K562 (cell line): ENCODE measurements at regions not wholly inside any gene's neighbourhood (a gene's known extent, or its start where the extent isn't known, plus 50 kb on each side); places are given as distances from the start of the nearest gene placed in this dataset.

Source experiments
- ATAC-seq: fragments of 200-7000 bp; cut with Tn5 transposase; 3 replicates; pipeline ENCODE4 v1.9.1; 2020; ENCODE audit warnings: moderate library complexity
- BruUV-seq: library from RNA; stranded (reverse); fragments of 400-500 nt; replicated peaks from 2 replicates; lab custom pipeline; 2021; lab: Mats Ljungman, UMichigan
- CTCF ChIA-PET: fragments of 300-600 bp; formaldehyde crosslinking; extraction: SDS; loops from one replicate; lab custom pipeline; 2021; ENCODE audit warnings: low intra/inter-chr PET ratio; lab: Yijun Ruan, JAX
- POLR2A ChIA-PET: fragments of 300-600, 350-650 bp; sonication (Branson Sonifier 250); formaldehyde crosslinking; extraction: SDS; loops from one replicate; lab custom pipeline; 2021; ENCODE audit warnings: antibody characterized with exemption, inconsistent platforms; lab: Yijun Ruan, JAX
- DNase-seq, 4 experiments: peaks; one replicate each; pipeline versions ENCODE4 v3.0.0 to v3.0.0-alpha.2; 2011 to 2018; ENCODE audit warnings: low spot score in 3 of 4, mixed read lengths in 3 of 4; ENCODE audit errors: extremely low read depth in 1 of 4
- FAIRE-seq: peaks from 2 replicates; lab custom pipeline; 2011; peaks lifted over from hg19 to GRCh38; lab: Jason Lieb, UNC
- H2AFZ ChIP-seq: 2 replicates; pipeline ENCODE4 v1.6.0; 2011; ENCODE audit warnings: low read depth, low read length, control low read depth, inconsistent platforms
- H3K27ac ChIP-seq: fragments of 200-600 bp; 3 replicates; pipeline ENCODE4 v1.8.0; 2011; ENCODE audit warnings: low read depth, mild to moderate bottlenecking, control low read depth, inconsistent platforms, low read length, moderate library complexity, mixed read lengths; ENCODE audit errors: extremely low read depth
- H3K27me3 ChIP-seq, 2 experiments: fragments of 300-600 bp in 1 of 2; 2 replicates in 1 of 2; 3 replicates in 1 of 2; pipeline versions ENCODE4 v1.6.0 to v1.8.0; 2011; ENCODE audit warnings: inconsistent platforms in 2 of 2, low read length in 2 of 2, mild to moderate bottlenecking in 1 of 2, mixed read lengths in 1 of 2, moderate library complexity in 1 of 2; ENCODE audit not compliant: control insufficient read depth in 2 of 2, insufficient read depth in 2 of 2
- H3K36me3 ChIP-seq: fragments of 300-600 bp; 3 replicates; pipeline ENCODE4 v1.8.0; 2011; ENCODE audit warnings: mild to moderate bottlenecking, low read length, inconsistent platforms; ENCODE audit not compliant: control insufficient read depth, insufficient read depth
- H3K4me1 ChIP-seq, 2 experiments: fragments of 200-600 bp in 1 of 2; replicated peaks in 1 of 2; 2 replicates in 1 of 2; 3 replicates in 1 of 2; pipeline versions ENCODE4 v1.5.1 to v1.8.0; 2011; ENCODE audit warnings: inconsistent platforms in 2 of 2, low read length in 2 of 2, mild to moderate bottlenecking in 1 of 2, mixed read lengths in 1 of 2, moderate library complexity in 1 of 2; ENCODE audit not compliant: control insufficient read depth in 2 of 2, insufficient read depth in 2 of 2
- H3K4me2 ChIP-seq: 2 replicates; pipeline ENCODE4 v1.6.1; 2011; ENCODE audit warnings: low read length, control low read depth, inconsistent platforms, mixed read lengths; ENCODE audit not compliant: insufficient read depth
- H3K4me3 ChIP-seq: fragments of 200-600 bp; sonication (generic), shearing (Covaris generic); 2 replicates; pipeline ENCODE4 v1.5.1; 2016; ENCODE audit warnings: control low read depth, inconsistent platforms
- H3K79me2 ChIP-seq: fragments of 200-600 bp; 3 replicates; pipeline ENCODE4 v1.8.0; 2011; ENCODE audit warnings: low read length, inconsistent platforms; ENCODE audit not compliant: control insufficient read depth, insufficient read depth
- H3K9ac ChIP-seq, 2 experiments: 2 replicates each; pipeline versions ENCODE4 v1.6.0 to v1.6.1; 2011; ENCODE audit warnings: low read depth in 2 of 2, low read length in 2 of 2, control low read depth in 1 of 2, inconsistent platforms in 1 of 2, mild to moderate bottlenecking in 1 of 2, mixed read lengths in 1 of 2; ENCODE audit not compliant: insufficient read depth in 1 of 2
- H3K9me1 ChIP-seq: one replicate; pipeline ENCODE4 v1.6.0; 2011; ENCODE audit warnings: inconsistent platforms, mild to moderate bottlenecking, low read length, moderate library complexity; ENCODE audit not compliant: control insufficient read depth, insufficient read depth
- H3K9me3 ChIP-seq: replicated peaks from 2 replicates; pipeline ENCODE4 v1.5.1; 2011; ENCODE audit warnings: low read depth, low read length, inconsistent platforms; ENCODE audit not compliant: control insufficient read depth, insufficient read depth
- H4K20me1 ChIP-seq: replicated peaks from 2 replicates; pipeline ENCODE4 v1.6.1; 2011; ENCODE audit warnings: low read length, inconsistent platforms, mixed read lengths; ENCODE audit not compliant: control insufficient read depth, insufficient read depth
- BDP1 ChIP-seq: IDR thresholded peaks from 3 replicates; pipeline ENCODE4 v1.6.1; 2011; ENCODE audit not compliant: insufficient read length, insufficient read depth
- CBX3 ChIP-seq, 2 experiments: IDR thresholded peaks; 1 replicate in 1 of 2; 2 replicates in 1 of 2; pipeline ENCODE4 v1.6.1; 2012; ENCODE audit warnings: inconsistent platforms in 2 of 2, low read length in 2 of 2, borderline replicate concordance in 1 of 2, control low read depth in 1 of 2
- CREBBP ChIP-seq: IDR thresholded peaks from one replicate; pipeline ENCODE4 v1.6.1; 2012; ENCODE audit warnings: low read depth, mild to moderate bottlenecking, control low read depth, inconsistent platforms, low read length
- CTBP1 ChIP-seq: fragments of 450-650 bp; IDR thresholded peaks from 2 replicates; pipeline ENCODE4 v1.6.1; 2016; ENCODE audit warnings: borderline replicate concordance
- DDX20 ChIP-seq: fragments of 450-650 bp; IDR thresholded peaks from 2 replicates; pipeline ENCODE4 v1.6.1; 2016; ENCODE audit warnings: missing genetic modification characterization, low read depth, mild to moderate bottlenecking, missing compliant biosample characterization, moderate library complexity
- HEY1 ChIP-seq: fragments of 250-450 bp; sonication (Bioruptor Pico); IDR thresholded peaks from 2 replicates; pipeline ENCODE4 v1.5.0; 2020; ENCODE audit warnings: mild to moderate bottlenecking, moderate library complexity, borderline replicate concordance
- HMGN3 ChIP-seq: IDR thresholded peaks from 2 replicates; pipeline ENCODE4 v1.6.1; 2011; ENCODE audit warnings: borderline replicate concordance, low read depth, mild to moderate bottlenecking, mixed read lengths, low read length; ENCODE audit not compliant: insufficient read length; ENCODE audit errors: extremely low read depth
- LCOR ChIP-seq: sonication (generic); formaldehyde crosslinking; IDR thresholded peaks from 2 replicates; pipeline ENCODE4 v1.8.0; 2022; ENCODE audit warnings: mild to moderate bottlenecking, missing genetic modification reagents
- MED1 ChIP-seq: sonication (generic); formaldehyde crosslinking; IDR thresholded peaks from 2 replicates; pipeline ENCODE4 v1.8.1; 2023; ENCODE audit warnings: missing genetic modification reagents, borderline replicate concordance
- MEIS2 ChIP-seq: fragments of 450-650 bp; IDR thresholded peaks from 2 replicates; pipeline ENCODE4 v1.6.1; 2014; ENCODE audit warnings: mild to moderate bottlenecking; ENCODE audit not compliant: partially characterized antibody
- NFRKB ChIP-seq: fragments of 450-650 bp; IDR thresholded peaks from 2 replicates; pipeline ENCODE4 v1.6.1; 2016; ENCODE audit warnings: low read depth
- RFX5 ChIP-seq: IDR thresholded peaks from 2 replicates; pipeline ENCODE4 v1.6.1; 2011; ENCODE audit warnings: low read depth, mild to moderate bottlenecking, improper control_type of control experiment, low read length
- RHOXF2B ChIP-seq: fragments of 250-450 bp; sonication (Bioruptor Pico); conservative IDR thresholded peaks from 2 replicates; pipeline ENCODE4 v1.5.1; 2021
- SAP30 ChIP-seq: fragments of 200-600 bp; sonication (generic); IDR thresholded peaks from 2 replicates; pipeline ENCODE4 v1.6.1; 2012; ENCODE audit warnings: borderline replicate concordance, low read depth, mild to moderate bottlenecking, moderate library complexity, low read length, control low read depth, inconsistent platforms; ENCODE audit not compliant: insufficient read depth, poor library complexity, severe bottlenecking
- YY1 ChIP-seq, 3 experiments: IDR thresholded peaks; 2 replicates each; pipeline ENCODE4 v1.6.1; 2011; ENCODE audit warnings: low read length in 2 of 3, mild to moderate bottlenecking in 2 of 3, moderate library complexity in 2 of 3, borderline replicate concordance in 1 of 3, control low read depth in 1 of 3, low read depth in 1 of 3; ENCODE audit not compliant: insufficient read depth in 3 of 3, insufficient replicate concordance in 2 of 3, control insufficient read depth in 1 of 3, insufficient read length in 1 of 3; ENCODE audit errors: extremely low read depth in 1 of 3
- ZFPM2 ChIP-seq: fragments of 250-450 bp; sonication (Bioruptor Pico); IDR thresholded peaks from 2 replicates; pipeline ENCODE4 v1.5.1; 2022; ENCODE audit warnings: mild to moderate bottlenecking
- ZNF263 ChIP-seq: sonication (generic); formaldehyde crosslinking; IDR thresholded peaks from 2 replicates; pipeline ENCODE4 v1.8.0; 2022; ENCODE audit warnings: mild to moderate bottlenecking, missing genetic modification reagents, borderline replicate concordance
- ZNF696 ChIP-seq: fragments of 250-450 bp; sonication (Bioruptor Pico); conservative IDR thresholded peaks from 2 replicates; pipeline ENCODE4 v1.4.0; 2020; ENCODE audit warnings: mild to moderate bottlenecking, moderate library complexity
- whole genome bisulfite sequencing: fragments of 100-300 bp; shearing (Covaris generic); methylation state at CpG from one replicate; pipeline ENCODE4 v1.1.6; 2016; ENCODE audit warnings: low coverage, mixed read lengths; ENCODE audit not compliant: insufficient coverage; ENCODE audit errors: missing lambda C conversion rate; 5-methylcytosine and 5-hydroxymethylcytosine counted together
- in situ Hi-C: fragments of 300-500 bp; cut with MboI; formaldehyde crosslinking; loops from 4 replicates; pipeline ENCODE4 v1.15.0; 2018; ENCODE audit warnings: inconsistent platforms, mixed read lengths
- intact Hi-C: fragments of 100-400 bp; cut with micrococcal nuclease; formaldehyde crosslinking; loops from 2 replicates; pipeline ENCODE4 v1.14.2; 2022
- TF ChIP-seq, protein P1 (sequence below): fragments of 250-450 bp; sonication (Bioruptor Pico); IDR thresholded peaks from 2 replicates; pipeline ENCODE4 v1.4.0; 2020
- TF ChIP-seq, protein P2 (sequence below): fragments of 250-450 bp; sonication (Bioruptor Pico); IDR thresholded peaks from 2 replicates; pipeline ENCODE4 v1.5.0; 2021

DNA sequence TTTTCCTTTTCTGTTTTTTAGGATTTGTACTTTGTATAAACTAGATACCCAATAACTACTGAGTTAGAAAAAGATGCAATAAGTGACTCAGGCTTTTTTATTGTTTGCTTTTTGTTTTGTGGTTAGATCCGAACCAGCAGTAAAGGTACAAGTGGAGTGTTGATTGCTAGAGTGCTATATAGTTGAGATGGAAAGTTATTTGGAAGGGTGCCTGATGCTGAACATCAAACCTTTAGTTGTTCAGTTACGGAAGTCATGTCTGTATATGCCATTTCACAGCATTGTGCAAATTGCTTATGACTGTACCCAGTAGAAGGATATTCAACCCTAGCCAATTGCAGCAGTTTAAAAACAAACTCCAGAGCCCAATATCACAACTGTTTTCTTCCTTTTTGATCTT, 285.1 kb downstream of the MAT2B start:
- H3K27ac ChIP-seq, result no peak overlapping the region
- no peak overlapping the region for H3K9ac ChIP-seq
- no peaks in the 10 kb centered on the region for H3K36me3 ChIP-seq
- ChIA-PET POLR2A (no interaction called here), CTCF (no interaction called here)
- no peaks in the 10 kb centered on the region for H3K79me2 ChIP-seq
- no peak overlapping the region for H3K4me3 ChIP-seq
- TF ChIP-seq ZNF696, result no peak
- no peak for TF ChIP-seq NFRKB
- no peak for TF ChIP-seq MED1 (CRISPR knock-in tag)
- no peak for TF ChIP-seq YY1 (IDR thresholded peaks at IDR 0.05; ENCODE audit: borderline replicate concordance in 1 of 3, control insufficient read depth in 1 of 3, extremely low read depth in 1 of 3, insufficient read depth in 3 of 3, insufficient read length in 1 of 3, insufficient replicate concordance in 2 of 3, low read depth in 1 of 3, low read length in 2 of 3)
- no peak for TF ChIP-seq DDX20 (tag)
- TF ChIP-seq, protein P1, sequence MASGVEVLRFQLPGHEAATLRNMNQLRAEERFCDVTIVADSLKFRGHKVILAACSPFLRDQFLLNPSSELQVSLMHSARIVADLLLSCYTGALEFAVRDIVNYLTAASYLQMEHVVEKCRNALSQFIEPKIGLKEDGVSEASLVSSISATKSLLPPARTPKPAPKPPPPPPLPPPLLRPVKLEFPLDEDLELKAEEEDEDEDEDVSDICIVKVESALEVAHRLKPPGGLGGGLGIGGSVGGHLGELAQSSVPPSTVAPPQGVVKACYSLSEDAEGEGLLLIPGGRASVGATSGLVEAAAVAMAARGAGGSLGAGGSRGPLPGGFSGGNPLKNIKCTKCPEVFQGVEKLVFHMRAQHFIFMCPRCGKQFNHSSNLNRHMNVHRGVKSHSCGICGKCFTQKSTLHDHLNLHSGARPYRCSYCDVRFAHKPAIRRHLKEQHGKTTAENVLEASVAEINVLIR, result no peak
- TF ChIP-seq ZFPM2 (CRISPR knock-in tag), result no peak
- no peak for TF ChIP-seq RFX5
- TF ChIP-seq CREBBP, result no peak
- no peak for TF ChIP-seq HEY1 (CRISPR knock-in tag)
- no peak for TF ChIP-seq ZNF263 (CRISPR knock-in tag)
- TF ChIP-seq, protein P2, sequence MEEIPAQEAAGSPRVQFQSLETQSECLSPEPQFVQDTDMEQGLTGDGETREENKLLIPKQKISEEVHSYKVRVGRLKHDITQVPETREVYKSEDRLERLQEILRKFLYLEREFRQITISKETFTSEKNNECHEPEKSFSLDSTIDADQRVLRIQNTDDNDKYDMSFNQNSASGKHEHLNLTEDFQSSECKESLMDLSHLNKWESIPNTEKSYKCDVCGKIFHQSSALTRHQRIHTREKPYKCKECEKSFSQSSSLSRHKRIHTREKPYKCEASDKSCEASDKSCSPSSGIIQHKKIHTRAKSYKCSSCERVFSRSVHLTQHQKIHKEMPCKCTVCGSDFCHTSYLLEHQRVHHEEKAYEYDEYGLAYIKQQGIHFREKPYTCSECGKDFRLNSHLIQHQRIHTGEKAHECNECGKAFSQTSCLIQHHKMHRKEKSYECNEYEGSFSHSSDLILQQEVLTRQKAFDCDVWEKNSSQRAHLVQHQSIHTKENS (CRISPR knock-in tag), result no peak
- TF ChIP-seq SAP30, result no peak
- TF ChIP-seq MEIS2, result no peak
- TF ChIP-seq BDP1, result no peak
- TF ChIP-seq LCOR, result no peak
- no peak for TF ChIP-seq RHOXF2B (CRISPR knock-in tag)
- no peak for TF ChIP-seq CTBP1
- no peak for TF ChIP-seq CBX3 (IDR thresholded peaks at IDR 0.05; ENCODE audit: borderline replicate concordance in 1 of 2, low read length in 2 of 2)
- TF ChIP-seq HMGN3, result no peak
- H3K9me3 ChIP-seq, result 0 out of 2 replicates have a peak, but pooled peaks cover 2% of the 10 kb centered on the region
- H4K20me1 ChIP-seq, result no peaks in the 10 kb centered on the region
- H3K27me3 ChIP-seq, result no peaks in the 10 kb centered on the region
- no peak overlapping the region for H3K4me2 ChIP-seq
- no TSS peak for BruUV-seq
- DNase-seq (no peak), FAIRE-seq (no peak), ATAC-seq (no peak)
- H3K9me1 ChIP-seq, result no peaks in the 10 kb centered on the region
- intact Hi-C loops, result no loop called here
- 5% methylated on average over 2 of the region's 2 CpGs for WGBS
- in situ Hi-C loops, result no loop called here
- no peak overlapping the region for H2AFZ ChIP-seq
- H3K4me1 ChIP-seq, result no peaks in the 10 kb centered on the region
